Ovary (tissue), 3 donors: ENCODE measurements at regions not wholly inside any gene's neighbourhood (a gene's known extent, or its start where the extent isn't known, plus 50 kb on each side); places are given as distances from the start of the nearest gene placed in this dataset.

Source experiments
- POLR2A ChIP-seq: fragments of 450-650 bp; IDR thresholded peaks from one replicate; pipeline ENCODE4 v1.6.1; 2017; ENCODE audit warnings: antibody characterized with exemption, mild to moderate bottlenecking, moderate library complexity
- TF ChIP-seq, protein P1 (sequence below), 3 donors: fragments of 450-650 bp in 2 of 3; fragments of 200-600 bp in 1 of 3; IDR thresholded peaks; one replicate each; pipeline versions ENCODE4 v1.5.1 to v1.8.0; 2016 to 2022; ENCODE audit warnings: antibody characterized with exemption in 3 of 3, mild to moderate bottlenecking in 1 of 3
- donor health status: DM: no; HTN: no; CAD: no.

DNA sequence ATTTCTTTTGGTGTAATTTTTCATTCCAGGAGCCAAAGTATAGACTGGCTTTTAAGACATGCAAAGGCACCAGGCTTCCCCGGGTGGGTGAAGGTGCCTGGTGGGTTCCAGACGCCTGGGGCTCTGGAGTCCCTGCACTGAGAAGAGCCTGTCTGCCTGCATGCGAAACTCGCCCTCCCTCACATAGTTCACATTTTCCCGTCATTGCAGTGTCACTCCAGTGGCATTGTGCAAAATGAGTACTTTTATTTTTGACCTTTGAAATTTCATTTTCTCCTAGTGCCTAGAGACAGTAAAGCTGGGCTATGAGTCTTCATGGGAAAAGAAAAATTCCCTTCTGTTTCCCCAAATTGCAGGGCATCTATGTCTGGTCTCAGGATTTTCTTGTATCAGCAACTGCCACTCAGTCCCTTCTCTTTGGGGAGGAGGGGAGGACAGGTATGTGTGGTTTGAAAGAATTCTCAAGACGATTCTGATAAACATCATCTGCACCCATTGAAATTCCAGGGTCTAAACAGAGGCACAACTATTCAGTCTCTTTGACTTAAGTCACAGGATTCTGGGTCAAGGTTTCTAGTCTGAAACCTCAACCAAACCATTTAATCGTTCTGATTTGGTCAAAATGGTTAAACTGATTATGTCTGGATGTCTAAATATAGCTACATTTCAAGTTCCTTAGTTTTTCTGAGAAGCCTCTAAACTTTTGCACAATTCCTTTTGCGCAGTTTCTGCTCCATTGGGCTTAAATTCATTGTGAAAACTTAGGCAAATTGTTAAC is 107.8 kb downstream of the CYP26A1 start:
- TF ChIP-seq, protein P1, sequence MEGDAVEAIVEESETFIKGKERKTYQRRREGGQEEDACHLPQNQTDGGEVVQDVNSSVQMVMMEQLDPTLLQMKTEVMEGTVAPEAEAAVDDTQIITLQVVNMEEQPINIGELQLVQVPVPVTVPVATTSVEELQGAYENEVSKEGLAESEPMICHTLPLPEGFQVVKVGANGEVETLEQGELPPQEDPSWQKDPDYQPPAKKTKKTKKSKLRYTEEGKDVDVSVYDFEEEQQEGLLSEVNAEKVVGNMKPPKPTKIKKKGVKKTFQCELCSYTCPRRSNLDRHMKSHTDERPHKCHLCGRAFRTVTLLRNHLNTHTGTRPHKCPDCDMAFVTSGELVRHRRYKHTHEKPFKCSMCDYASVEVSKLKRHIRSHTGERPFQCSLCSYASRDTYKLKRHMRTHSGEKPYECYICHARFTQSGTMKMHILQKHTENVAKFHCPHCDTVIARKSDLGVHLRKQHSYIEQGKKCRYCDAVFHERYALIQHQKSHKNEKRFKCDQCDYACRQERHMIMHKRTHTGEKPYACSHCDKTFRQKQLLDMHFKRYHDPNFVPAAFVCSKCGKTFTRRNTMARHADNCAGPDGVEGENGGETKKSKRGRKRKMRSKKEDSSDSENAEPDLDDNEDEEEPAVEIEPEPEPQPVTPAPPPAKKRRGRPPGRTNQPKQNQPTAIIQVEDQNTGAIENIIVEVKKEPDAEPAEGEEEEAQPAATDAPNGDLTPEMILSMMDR (IDR thresholded peaks at IDR 0.05), result no peak
- TF ChIP-seq POLR2A, result no peak
